NOMO-1 treated with dmso at 0.1 percent for 144 hours (cell line): ENCODE measurements at regions not wholly inside any gene's neighbourhood (a gene's known extent, or its start where the extent isn't known, plus 50 kb on each side); places are given as distances from the start of the nearest gene placed in this dataset.

Experiments
- DNase-seq: peaks from one replicate; lab custom pipeline; 2025; ENCODE audit not compliant: unreplicated experiment; lab: John Stamatoyannopoulos, UW

DNA sequence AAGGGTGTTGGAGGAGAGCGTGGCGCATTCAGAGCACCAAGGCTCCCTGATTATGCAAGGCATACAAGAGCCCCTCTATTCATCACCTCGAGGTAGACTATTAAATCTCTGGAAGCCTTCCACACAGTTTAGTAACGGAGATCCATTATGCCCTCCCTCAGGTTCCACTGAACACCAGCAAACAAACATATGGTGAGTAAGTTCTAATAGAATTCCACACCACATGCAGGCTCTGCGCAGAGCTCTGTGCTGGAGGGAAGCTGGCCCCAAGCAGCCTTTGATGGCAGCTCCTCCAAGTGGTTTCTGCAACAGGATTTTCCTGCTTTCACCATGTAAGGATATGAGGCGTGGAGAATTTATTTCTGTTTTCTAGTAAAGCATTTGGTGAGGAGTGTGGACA, 238.6 kb downstream of the C1D start:
- no peak for DNase-seq

GRCh38 chr2:67825476-67825875, 237.3 kb downstream of the C1D start:
- no peak for DNase-seq

DNA sequence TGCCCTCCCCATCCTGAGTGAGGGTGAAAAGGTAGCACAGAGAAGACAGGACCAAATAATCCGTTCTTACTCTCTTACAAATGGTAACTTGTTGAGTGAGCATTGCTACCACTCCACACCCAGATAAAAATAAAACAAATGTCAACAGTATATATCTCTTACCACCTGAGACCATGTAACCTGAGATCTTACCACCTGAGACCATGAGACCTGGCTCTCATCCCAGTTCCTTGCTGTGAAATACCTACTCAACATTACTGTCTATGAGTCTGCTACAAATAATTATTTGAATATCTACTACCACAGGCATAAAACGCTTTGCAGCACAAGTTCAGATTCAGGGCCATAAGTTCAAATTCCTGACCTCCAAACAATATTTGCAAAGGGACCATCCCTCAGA, 234.7 kb downstream of the C1D start:
- no peak for DNase-seq

GRCh38 chr2:67829470-67829869, 233.3 kb downstream of the C1D start:
- no peak for DNase-seq

DNA sequence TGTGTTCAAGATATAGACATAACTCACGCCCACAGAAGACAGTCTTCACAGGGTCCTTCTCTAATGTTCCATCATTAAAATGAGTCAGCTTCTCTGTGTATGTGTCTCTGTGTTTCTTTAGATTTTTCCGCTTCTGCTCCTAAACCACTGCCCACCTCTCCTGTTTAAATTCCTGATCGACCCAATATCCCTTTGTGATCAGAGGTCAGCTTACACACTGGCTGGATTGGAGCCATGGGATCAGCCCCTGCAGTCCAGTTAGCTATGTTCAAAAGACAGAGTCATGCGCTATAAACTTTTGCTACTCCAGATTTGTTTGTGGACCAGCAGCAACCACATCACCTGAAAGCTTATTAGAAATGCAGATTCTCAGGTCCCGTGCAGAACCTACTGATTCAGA, 229.2 kb downstream of the C1D start:
- DNase-seq: no peak

GRCh38 chr2:67834482-67834881, 228.3 kb downstream of the C1D start:
- DNase-seq: no peak

GRCh38 chr2:67835266-67835665, 227.5 kb downstream of the C1D start:
- DNase-seq: no peak

DNA sequence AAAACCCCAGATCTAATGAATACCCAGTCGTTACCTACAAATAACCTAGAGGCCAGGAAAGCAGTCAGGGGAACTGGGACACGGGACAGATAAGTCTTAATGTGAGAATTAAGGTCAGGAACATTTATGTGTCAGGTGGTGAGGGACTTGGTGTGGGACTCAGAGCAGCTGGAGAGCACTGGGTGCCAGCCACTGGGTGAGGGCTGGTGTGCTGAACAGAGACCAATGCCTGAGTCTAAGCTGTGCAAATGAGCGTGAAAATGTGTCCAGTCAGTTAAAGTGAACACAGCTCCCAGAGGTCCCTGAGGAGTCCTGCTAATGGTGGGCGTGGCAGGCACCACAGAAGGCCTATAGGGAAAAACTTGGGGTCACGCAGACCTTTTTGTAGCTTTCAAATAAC, 225.9 kb downstream of the C1D start:
- no peak for DNase-seq

GRCh38 chr2:67838205-67838604, 224.6 kb downstream of the C1D start:
- DNase-seq: no peak

GRCh38 chr2:67839242-67839641, 223.6 kb downstream of the C1D start:
- DNase-seq: no peak

DNA sequence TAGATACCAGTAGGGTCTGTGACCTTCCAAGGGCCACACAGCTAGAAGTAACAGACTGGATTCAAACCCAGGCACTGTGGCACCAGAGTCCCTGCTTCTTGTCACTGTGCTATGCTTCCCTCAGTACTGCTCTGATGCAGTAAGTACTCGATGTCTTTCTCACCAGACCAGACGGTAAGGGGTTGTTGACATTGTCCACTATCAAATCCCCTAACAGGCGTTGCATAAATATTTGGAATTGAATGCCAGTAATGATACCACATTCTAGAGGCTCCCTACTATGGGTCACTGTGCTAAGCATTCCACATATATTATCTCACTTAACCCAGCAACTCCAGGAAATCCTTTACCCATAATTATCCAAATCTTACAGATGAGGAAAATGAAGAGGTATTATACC, 223.1 kb downstream of the C1D start:
- DNase-seq: no peak

- DNase-seq: no peak
Observed at GRCh38 chr2:67840460-67841068, 222.2 kb downstream of the C1D start.

DNA sequence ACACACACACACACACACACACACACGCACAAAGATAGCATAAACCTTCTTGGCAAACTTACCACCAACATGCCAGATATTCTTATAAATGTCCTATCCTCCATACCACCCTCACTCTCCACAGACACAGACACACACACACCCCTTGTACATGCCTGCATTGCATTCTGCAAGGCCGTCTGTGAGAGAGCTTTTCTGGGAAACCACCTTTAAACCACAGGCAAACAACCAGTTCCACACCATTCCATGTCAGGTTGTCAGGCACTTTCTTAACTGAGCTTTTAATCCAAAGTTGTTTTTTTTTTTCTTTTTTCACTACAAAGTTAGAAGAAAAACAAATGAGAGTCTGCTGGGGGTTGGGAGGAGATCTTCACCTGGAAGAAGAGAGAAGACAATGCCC, 221.1 kb downstream of the C1D start:
- no peak for DNase-seq

- DNase-seq: no peak
Observed at GRCh38 chr2:67842375-67842959, 220.3 kb downstream of the C1D start.

DNA sequence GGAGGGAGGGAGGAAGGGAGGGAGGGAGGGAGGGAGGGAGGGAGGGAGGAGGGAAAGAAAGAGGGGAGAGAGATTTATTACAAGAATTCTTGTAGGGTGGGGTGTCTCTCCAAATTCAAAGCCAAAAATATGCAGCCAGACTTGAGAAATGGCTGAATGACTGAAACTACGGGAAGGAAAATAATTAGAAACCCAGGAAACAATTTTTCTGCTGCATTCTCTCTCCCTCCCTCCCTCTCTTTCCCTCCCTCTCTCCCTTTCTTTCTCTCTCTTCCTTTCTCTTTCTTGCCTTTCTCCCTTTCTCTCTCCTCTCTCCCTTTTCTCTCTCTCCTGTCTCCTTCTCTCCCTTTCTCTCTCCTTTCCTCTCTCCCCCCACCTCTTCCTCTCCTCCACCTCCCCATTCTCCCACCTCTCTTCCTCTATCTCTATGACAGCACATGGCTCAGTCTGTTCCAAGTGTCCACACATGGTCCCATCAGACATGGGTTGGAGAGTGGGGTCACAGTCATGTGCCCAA, 218.7 kb downstream of the C1D start:
- DNase-seq: no peak

- DNase-seq: no peak
Observed at GRCh38 chr2:67845621-67846369, 217.0 kb downstream of the C1D start.

- DNase-seq: no peak
Observed at GRCh38 chr2:67846370-67847070, 216.3 kb downstream of the C1D start.

DNA sequence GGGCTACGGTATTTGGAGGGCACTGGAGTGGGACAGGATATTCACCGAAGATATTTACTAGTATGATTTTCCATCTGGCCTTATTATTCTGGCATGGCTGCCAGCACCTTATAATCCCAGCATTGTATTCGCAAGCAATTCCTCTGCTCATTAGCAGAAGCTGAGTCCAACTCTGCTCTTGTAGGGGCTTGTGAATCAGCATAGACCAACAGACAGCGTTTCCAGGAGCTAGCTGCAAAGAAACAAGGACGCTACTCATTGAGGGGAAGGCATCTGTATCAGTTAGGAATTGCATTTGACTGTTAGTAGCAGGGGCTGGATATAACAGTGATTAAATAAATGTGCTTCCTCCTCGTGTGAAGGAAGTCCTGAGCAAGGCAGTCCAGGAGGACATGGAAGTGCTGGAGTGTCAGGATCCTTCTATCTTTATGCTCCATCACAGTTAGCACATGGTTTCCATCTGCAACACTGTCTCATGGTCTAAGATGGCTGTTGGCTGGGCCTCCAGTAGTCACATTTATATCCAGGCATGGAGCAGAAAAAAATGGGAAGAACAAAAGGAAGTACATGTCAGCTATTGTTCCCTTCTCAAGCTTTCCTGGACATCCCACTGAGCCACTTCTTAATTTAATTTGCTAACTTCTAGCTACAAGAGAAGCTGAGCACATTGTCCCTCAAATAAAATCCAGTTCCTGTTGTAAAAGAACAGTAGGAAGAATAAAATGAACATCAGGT, 214.1 kb downstream of the C1D start:
- no peak for DNase-seq

- DNase-seq: no peak
Observed at GRCh38 chr2:67851016-67851415, 211.8 kb downstream of the C1D start.

GRCh38 chr2:67851956-67852824, 210.6 kb downstream of the C1D start:
- DNase-seq: no peak
